ENCODE measurements at regions not wholly inside any gene's neighbourhood (a gene's known extent, or its start where the extent isn't known, plus 50 kb on each side); places are given as distances from the start of the nearest gene placed in this dataset.

- no peak for TF ChIP-seq CTCF (IDR thresholded peaks at IDR 0.05; ENCODE audit: borderline replicate concordance)
- Histone ChIP-seq H3K4me3 (no peak overlapping the region), H3K27ac (replicated peaks) (no peak overlapping the region), H3K4me1 (peaks cover under 1% of the 10 kb centered on the region), H3K36me3 (no peaks in the 10 kb centered on the region), H3K9me3 (replicated peaks) (no peaks in the 10 kb centered on the region), H3K27me3 (ENCODE audit: low read depth) (no peaks in the 10 kb centered on the region)
- DNase-seq: no peak
- intact Hi-C loops (cut with micrococcal nuclease): no loop called here
Observed at GRCh38 chr3:162130582-162130981, 634.0 kb downstream of the OTOL1 start.

- Histone ChIP-seq H3K4me1 (peaks cover 9% of the 10 kb centered on the region), H3K27ac (replicated peaks) (no peak overlapping the region), H3K27me3 (ENCODE audit: low read depth) (no peaks in the 10 kb centered on the region), H3K36me3 (no peaks in the 10 kb centered on the region), H3K4me3 (no peak overlapping the region), H3K9me3 (replicated peaks) (no peaks in the 10 kb centered on the region)
- no peak for TF ChIP-seq CTCF (IDR thresholded peaks at IDR 0.05; ENCODE audit: borderline replicate concordance)
- no peak for DNase-seq
- intact Hi-C loops (cut with micrococcal nuclease): no loop called here
Observed at GRCh38 chr3:162132981-162133380, 636.4 kb downstream of the OTOL1 start.

GRCh38 chr3:162134571-162134970 lies 638.0 kb downstream of the OTOL1 start:
- Histone ChIP-seq H3K4me3 (no peak overlapping the region), H3K27ac (replicated peaks) (no peak overlapping the region), H3K27me3 (ENCODE audit: low read depth) (no peaks in the 10 kb centered on the region), H3K4me1 (peaks cover 15% of the 10 kb centered on the region), H3K9me3 (replicated peaks) (no peaks in the 10 kb centered on the region), H3K36me3 (no peaks in the 10 kb centered on the region)
- intact Hi-C loops (cut with micrococcal nuclease): no loop called here
- DNase-seq: no peak
- TF ChIP-seq CTCF (IDR thresholded peaks at IDR 0.05; ENCODE audit: borderline replicate concordance): no peak

GRCh38 chr3:162136136-162136535 lies 639.5 kb downstream of the OTOL1 start:
- TF ChIP-seq CTCF (IDR thresholded peaks at IDR 0.05; ENCODE audit: borderline replicate concordance): no peak
- Histone ChIP-seq H3K27me3 (ENCODE audit: low read depth) (no peaks in the 10 kb centered on the region), H3K9me3 (replicated peaks) (no peaks in the 10 kb centered on the region), H3K27ac (replicated peaks) (peak overlapping the region; percentile 35), H3K4me3 (no peak overlapping the region), H3K36me3 (no peaks in the 10 kb centered on the region), H3K4me1 (peaks cover 23% of the 10 kb centered on the region)
- intact Hi-C loops (cut with micrococcal nuclease): no loop called here
- DNase-seq: peak; percentile 33

- no peaks in the 10 kb centered on the region for H3K36me3 ChIP-seq
- intact Hi-C loops (cut with micrococcal nuclease): no loop called here
- H3K27me3 ChIP-seq (ENCODE audit: low read depth): no peaks in the 10 kb centered on the region
- H3K4me3 ChIP-seq: no peak overlapping the region
- DNase-seq: peak; percentile 23
- TF ChIP-seq CTCF (IDR thresholded peaks at IDR 0.05; ENCODE audit: borderline replicate concordance): no peak
- no peaks in the 10 kb centered on the region for H3K9me3 ChIP-seq (replicated peaks)
- peaks cover 23% of the 10 kb centered on the region for H3K4me1 ChIP-seq
- peak overlapping the region; percentile 80 for H3K27ac ChIP-seq (replicated peaks)
Observed at GRCh38 chr3:162138509-162138908, 641.9 kb downstream of the OTOL1 start.

GRCh38 chr3:162139841-162140240 lies 643.2 kb downstream of the OTOL1 start:
- Histone ChIP-seq H3K36me3 (no peaks in the 10 kb centered on the region), H3K4me1 (peaks cover 23% of the 10 kb centered on the region), H3K27me3 (ENCODE audit: low read depth) (no peaks in the 10 kb centered on the region), H3K4me3 (no peak overlapping the region), H3K27ac (replicated peaks) (no peak overlapping the region), H3K9me3 (replicated peaks) (no peaks in the 10 kb centered on the region)
- intact Hi-C loops (cut with micrococcal nuclease): no loop called here
- no peak for TF ChIP-seq CTCF (IDR thresholded peaks at IDR 0.05; ENCODE audit: borderline replicate concordance)
- no peak for DNase-seq
